ENCODE measurements at regions not wholly inside any gene's neighbourhood (a gene's known extent, or its start where the extent isn't known, plus 50 kb on each side); places are given as distances from the start of the nearest gene placed in this dataset.
"Not testable (repeated sequence)": the region's sequence is repeated elsewhere in the genome, so short reads cannot be mapped to it uniquely, and the experiment has no call there.

DNA sequence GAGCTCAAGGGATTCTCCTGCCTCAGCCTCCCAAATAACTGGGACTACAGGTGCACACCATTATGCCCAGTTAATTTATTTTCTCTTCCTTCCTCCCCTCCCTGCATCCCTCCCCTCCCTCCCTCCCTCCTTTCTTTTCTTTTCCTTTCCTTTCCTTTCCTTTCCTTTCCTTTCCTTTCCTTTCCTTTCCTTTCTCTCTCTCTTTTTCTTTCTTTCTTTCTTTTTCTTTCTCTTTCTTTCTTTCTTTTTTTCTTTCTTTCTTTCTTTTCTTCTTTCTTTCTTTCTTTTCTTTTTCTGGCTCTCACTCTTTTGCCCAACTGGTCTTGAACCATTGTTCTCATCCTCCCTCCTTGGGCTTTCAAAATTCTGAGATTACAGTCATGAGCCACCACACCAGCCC is 873.0 kb upstream of the KLHL1 start:
- not testable (repeated sequence) for DNase-seq

DNA sequence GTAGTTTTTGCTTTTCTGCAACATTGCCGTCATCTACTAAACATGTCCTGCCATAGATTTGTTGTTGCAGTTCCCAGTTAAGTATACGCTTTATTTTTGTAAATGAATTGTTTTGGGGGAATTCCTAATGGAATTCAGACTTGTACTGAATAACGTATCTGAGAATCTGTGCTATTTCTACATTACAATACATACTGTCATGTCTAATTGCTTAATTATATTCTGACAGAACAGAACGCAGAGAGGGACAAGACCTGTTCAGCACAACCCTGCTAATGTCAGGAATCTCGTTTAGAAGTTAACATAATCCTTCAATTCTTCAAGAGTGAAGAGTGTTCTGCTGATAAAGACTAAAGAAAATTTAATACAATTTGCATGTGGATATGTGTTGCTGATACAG is 861.1 kb upstream of the KLHL1 start:
- DNase-seq: no peak

DNA sequence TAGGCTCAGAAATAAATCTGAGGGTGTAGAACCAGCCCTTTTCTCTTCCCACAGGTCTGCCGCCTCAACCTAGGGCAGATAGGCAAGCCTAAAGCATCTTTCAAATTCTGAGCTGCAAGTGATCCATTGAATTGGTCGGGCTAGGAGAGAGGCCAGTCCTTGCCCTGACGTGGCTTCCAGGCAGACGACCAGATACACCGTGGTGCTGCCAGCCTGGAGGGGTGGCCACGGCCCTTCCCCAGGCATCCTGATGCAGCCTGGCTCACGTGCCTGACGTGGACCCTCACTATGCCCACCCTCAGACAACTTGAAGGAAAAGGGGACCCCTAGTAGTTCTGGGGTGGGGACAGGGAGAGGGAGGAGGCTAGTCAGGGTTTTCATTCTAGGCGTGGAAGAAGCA is 859.3 kb upstream of the KLHL1 start:
- no peak for DNase-seq

DNA sequence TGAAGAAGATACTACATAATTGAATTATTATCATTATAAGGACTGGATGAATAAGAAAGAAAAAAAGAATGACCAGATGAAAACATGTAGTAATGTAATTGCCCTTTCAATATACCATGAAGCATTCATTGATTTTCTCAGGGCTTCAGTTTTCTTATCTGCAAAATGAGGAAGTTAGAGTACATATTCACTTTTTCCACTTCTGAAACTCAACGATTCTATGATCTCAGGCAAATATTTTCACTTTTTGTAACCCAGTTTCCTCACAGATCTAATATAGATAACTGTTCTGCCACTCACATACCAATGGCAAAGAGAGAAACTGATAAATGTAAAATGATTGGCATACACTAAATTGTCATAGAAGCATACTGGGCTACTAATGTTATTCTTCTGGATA is 856.6 kb upstream of the KLHL1 start:
- DNase-seq: no peak

DNA sequence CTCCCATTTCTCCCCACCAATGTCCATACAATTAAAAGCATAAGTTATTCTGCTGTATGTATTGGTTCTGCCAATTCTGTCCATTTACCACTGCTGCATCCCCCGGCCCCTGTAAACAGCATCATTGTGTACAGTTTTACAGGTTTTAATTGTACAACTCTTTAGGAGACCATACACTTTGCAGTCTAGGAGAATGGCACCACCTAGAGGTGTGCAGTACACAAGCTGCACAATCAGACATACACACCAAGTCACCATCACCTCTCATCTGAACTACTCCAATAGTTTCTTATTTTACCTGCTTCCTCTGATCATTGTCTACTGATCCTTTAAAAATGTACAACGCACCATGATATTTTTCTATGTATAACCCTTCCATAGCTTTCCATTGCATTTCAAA is 855.9 kb upstream of the KLHL1 start:
- DNase-seq: no peak

DNA sequence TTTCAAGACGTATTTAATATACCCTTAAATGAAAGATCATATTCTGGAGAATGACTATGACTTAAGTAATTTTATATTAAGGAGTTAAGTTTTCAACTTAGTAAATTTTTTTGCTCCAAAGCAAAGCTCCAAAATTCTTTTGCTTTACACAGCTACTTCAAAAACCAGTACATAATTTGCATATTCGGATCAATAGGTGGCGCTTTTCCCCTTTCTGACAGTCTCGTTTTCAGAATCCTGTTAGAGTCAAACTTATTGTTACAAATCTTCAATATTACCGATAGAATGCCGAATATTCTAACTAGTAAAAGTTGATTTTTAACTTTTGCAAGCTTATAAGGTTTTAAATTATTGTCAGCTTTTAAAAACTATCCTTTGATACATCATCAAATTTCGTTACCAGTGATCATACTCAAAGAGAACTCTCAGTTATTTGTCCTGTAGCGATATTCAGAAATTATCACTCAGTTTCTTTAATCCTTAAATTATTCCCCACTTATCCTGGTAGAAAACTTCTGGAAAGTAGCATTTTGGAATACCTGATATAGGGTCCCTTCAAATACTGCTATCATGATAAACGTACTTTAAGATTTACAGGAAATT is 852.7 kb upstream of the KLHL1 start:
- no peak for DNase-seq

DNA sequence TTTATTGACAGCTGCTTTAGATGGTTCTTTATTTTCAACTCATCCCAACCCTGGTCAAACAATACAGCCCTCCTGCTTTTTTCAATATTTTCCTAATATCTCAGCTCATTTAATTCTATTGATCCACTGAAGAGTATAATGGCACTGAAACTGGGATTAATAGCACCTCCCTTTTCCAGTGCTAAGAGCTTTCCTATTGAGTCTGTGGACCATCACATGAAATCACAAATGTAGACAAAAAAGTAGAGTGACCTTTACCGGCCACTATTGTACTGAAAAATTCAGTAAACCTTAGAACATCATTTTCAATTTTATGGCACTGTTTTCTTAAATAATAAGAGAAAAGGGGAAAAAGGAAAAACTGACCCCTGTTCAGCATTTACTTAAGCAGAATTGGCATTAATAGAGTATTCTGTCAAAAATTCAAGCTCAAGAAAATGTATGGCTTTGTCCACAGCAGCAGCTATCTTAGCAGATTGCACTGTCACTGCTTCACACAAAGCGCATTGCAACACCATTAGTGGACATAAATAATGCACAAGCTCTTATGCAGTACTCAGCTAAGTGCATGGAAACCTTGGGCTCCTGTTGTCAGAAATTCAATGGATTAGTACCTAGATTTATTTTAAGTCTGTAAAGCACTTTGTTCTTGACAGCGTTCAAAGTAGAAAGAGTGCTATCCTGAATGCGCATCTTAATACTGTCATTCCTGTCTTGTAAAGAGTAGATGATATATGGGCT is 851.0 kb upstream of the KLHL1 start:
- no peak for DNase-seq

DNA sequence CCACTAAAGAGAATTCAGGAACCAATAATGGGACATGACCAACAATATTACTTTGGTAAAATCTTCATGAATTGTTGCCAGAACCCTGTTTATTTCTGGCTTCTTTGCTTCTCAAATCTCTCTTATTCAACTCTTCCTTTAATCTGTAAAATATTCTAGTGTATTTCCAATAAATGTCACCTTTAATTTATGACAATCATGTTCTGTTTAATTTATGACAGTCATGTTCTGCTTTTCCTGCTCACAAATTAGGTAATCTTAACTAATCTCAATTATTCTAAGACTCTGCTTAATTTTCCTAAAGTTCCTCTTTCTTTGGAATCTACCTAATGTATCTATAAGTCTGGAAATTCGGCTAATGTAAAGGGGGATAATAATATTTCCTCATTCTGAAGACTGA is 847.6 kb upstream of the KLHL1 start:
- no peak for DNase-seq

DNA sequence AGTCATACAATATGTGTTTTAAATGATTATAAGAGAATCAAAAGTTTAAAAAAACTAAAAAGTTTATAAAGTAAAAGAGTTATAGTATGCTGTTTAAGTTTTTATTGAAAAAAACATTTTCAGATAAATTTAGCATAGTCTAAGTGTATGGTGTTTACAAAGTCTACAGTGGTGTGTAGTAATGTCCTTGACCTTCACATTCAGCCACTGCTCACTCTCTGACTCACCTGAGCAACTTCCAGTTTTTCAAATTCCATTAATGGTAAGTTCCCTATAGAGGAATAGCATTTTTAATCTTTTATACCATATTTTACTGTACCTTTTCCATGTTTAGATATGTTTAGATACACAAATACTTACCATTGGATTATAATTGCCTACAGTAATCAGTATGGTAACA is 842.4 kb upstream of the KLHL1 start:
- DNase-seq: no peak

DNA sequence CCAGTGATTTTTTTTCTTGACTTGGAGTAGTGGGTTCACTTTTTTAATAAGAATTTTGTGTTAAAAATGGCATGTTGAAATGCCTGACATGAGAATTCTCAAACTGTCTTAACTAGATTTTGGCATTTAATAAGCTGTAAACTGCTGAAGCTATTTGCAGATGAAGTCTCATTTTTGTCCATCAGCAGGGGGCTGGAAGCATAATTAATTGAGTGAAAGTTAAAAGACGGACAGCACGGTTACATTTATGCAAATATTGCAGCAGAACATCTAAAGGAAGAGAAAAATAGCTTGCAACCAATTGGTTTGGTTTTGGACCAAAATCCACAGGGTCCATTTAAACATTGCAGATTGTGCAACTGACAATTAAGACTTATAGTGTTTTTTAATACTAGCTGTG is 837.3 kb upstream of the KLHL1 start:
- DNase-seq: no peak

DNA sequence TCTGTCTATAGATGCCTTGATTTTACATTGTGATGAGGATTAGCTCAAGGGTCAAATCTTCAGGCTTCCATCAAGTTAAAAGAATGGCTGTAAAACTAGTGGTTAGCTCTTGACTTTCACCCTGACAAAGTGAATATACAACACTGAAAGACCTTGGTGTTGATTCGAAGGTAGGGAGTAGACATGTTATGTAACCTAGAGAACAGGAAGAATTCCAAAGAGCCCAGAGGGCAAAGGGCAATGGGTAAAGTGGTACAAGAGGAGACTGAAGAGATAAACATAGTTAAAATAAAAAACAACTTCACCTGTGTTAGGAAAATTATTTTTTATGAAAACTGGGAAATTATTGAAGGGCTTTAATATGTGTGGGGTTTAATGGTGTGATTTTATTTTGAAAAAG is 833.2 kb upstream of the KLHL1 start:
- no peak for DNase-seq

DNA sequence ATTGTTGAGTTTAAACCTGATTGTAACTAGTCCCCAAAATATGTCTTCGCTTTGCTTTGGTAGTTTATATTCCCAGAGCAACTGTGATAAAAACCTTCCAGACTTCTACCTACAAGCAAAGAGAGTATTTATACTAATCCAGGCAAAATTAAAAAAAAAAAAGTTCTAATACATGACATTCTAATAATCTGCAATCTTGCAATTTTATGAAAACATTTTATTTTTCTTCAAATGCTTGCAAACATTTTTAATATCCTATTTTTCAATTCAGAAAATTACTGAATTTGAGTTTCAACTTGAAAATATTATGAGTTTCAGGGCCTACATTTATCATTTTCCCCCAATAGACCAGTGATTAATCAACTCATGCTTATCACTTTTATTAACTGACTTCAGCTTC is 830.2 kb upstream of the KLHL1 start:
- DNase-seq: no peak

DNA sequence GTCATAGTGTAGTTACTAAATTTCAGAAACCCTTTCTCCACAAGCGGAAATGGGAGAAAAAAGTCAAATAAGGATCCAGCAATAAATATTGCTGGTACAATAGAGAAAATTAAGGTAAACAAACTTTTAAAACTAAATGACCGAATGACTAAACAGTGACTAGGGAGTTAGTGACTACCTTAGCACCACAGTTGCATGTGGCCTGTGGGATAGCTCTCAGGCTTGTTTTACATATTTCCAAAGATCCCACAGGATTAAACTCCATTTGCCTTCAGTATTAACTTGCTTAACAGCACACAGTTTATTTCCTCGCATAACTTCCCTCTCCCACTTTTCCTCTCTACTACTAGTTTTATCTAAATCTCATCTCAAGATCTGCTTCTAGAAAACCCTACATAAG is 824.3 kb upstream of the KLHL1 start:
- no peak for DNase-seq

DNA sequence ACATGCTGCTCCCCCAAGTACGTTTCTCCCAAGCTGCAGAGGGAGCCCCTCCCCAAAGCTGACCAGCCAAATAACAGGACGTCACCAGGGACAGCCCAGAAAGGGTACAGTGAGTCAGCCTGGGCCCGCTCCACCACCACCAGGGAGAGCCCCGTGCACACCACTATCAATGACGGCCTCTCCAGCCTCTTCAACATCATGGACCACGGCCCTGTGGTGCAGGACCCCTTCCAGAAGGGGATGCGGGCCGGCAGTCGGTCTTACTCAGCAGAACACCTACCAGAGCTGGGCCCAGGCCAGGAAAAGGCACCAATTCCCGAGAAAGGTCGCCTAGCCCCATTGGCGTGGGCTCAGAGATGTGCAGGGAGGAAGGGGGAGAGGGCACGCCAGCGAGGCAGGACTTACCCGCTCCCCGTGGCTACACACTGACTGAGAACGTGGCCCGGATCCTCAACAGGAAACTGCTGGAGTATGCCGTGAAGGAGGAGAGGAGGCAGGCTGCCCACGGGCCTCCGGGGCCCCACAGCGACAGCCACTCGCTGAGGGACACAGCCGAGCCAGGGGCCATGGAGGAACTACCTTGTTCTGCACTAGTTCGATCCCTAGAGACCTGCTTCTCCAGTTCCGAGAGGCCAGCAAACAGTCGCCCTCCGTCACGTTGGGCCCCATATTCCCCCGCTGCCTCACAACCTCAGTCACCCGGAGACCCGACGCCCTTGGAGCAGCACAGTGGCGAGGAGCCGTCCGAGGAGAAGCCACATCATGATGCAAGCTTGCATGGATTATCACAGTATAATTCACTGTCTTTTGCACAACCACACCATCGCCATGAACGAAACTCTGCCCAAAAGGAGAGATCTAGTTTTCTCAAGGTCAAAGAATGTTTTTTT is 815.9 kb upstream of the KLHL1 start:
- no peak for DNase-seq

DNA sequence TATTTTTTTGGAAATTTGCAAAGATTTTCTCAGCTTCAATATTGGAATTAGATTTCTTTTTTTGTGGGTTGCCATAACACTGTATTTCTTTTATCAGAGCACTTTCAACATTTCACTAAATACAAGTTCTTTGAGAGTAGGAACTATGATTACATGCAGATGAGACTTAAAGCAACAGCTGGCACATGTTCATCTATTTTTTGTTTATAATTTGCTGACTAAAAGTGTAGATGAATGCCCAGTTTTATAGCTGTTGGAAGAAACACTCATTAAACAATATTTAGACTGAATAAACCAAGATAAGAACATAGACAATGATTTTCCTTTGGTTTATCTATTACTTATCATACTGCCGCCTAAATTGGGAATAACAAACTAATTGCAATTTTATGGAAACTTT is 803.0 kb upstream of the KLHL1 start:
- no peak for DNase-seq

DNA sequence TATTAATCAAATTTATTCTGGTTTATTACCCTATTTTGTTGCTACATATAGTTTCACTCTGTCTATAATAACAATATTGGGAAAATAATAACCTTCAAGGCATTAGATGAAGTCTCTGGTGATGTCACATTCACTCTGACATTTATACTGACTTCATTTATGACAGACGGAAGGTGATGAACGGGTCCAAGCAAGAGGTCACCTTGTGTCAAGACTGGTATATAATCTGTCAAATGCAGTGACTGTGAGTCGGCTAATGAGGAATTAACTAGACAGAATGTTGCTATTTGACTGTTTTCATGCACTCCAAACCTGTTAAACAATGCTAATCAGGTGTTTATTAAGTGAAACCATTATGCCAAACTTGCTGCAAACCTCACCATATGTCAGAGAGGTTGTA is 800.5 kb upstream of the KLHL1 start:
- no peak for DNase-seq

DNA sequence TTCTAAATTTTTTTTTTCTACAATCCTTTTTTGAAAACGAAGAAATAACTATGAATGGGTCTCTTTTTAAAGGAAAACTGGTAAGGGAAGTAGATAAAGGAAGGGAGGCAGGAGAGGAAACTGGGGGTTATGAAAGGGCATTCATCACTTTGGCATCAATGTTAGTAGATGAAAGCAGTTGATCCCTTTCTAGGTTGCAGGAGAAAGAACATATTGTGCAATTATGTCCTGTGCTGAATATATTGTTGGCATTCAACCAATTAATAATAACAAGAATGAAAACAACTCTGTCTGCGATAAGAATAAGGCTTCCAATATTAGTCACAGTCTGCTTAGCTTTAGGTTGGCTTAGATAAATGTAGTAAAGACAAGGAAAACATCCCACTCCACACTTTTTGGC is 796.8 kb upstream of the KLHL1 start:
- DNase-seq: no peak

DNA sequence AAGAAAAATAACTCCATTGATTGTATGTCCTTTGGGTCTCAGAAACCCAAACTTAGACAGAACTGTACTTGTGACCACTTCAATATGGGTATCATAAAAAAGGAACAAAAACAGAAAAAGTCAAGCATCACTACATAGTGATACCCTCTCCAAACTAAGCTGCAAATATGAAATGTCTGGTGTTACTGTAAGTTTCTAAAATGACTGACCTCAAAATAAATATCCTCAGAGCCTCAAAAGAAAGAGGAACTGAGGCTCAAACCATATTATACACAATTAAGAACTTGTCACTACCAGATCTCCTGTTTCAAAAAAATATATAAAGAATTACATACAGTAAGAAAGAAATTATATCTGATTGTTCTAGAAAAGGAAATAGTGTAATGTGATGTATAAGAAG is 787.9 kb upstream of the KLHL1 start:
- no peak for DNase-seq

DNA sequence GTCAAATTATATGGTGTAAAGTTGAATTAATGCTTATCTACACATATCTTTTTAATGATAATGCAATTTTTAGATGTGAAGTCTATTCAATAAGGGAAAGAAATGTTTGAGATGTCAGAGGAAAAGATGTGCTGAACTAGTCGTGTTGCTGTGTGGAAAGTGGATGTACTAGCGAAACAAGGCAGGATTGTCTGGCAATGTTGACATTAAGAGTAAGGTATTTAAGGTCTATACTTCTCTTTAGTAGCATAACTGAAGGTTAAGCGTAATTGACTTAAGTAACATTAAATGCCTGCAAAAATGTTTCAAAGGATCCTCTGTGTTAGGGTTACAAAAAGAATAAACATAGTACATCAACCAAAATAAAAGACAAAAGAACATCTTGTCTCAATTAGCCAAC is 787.3 kb upstream of the KLHL1 start:
- no peak for DNase-seq

DNA sequence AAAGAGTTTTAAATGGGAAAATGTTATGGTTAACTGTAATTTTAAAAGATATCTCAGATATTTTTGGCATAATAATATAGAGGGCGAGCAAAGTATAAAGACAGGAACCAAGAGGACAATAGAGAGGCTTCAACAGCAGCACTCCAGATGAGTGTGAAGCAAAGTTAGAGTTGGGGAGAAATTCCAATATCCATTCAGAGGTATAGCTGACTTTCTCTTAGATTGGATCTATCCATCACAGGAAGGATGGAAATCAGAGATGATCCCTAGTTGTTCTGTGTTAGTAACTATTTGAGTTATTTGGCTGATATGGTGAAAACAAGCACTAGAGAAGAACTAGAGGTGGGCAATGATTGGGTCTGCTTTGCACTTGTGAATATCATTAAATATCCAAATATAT is 786.0 kb upstream of the KLHL1 start:
- no peak for DNase-seq

DNA sequence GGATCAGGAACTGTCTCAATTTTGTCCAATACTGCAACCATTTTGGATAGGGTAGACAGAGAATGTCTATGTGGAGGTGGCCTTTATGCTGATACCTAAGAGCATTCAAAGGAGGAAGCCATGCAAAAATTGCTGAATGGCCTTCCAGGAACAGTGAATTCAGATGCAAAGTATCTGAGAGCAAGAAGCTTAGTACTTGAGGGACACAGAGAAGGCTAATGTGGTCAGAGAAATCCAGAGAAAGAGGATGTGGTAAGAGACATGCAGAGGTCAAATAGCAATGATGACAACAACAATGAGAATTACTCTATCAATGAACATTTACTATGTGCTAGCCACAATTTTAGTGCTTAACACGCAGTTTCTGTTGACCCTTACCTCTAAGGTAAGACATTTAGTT is 785.6 kb upstream of the KLHL1 start:
- no peak for DNase-seq

DNA sequence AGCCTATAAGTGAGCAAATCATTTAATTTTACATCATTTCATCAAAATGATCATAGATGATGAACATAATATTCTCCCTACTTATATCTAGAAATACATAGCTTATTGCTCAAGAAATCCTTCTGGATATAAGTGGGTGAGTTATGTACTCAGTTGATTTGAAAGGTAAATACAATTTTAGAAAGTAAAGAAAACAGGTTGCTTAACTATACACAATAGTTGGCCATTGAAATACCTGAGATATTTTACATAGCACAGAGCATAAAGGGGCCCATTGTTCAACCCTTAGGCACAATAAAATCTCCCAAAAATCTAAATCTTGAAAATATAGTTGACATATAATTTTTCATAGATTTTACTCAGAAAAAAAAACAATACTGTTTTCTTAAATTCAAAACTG is 782.0 kb upstream of the KLHL1 start:
- no peak for DNase-seq

DNA sequence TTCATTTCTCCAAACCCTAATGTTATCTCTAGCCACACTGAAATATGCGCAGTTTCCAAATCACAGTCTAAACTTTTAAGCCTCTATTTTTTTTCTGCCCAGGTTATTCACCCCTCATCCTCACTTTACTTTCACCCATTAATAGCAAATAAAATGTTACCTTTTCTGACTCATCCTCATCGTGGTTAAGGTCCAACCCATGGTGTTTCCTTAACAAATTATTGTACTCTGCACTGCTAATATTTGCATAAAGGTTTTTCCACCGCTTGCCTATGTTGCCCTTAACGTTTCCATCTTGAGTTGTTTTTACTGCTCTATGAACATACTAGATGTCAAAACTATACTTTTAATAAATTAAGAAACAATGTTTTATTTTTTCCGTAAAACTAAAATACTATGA is 780.9 kb upstream of the KLHL1 start:
- no peak for DNase-seq

DNA sequence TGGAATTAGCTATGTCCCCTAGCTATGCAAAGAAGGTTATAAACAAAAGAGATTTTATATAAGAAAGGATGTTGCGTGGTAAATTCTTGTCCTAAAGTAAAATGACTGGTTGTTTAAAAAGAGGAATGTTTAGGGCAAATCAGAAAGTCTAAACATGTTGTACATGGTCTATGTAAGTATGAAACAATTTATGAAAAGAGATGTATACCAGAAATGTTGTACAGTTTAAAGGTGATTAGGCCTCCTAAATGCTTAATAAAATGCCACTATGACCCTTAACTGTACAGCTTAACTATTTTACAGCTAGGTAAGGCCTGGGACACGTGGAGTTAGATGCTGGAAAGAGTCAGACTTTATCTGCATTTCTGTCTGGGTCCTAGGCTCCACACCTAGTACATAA is 775.9 kb upstream of the KLHL1 start:
- no peak for DNase-seq

Data from activated CD4-positive, alpha-beta T cell treated with anti-CD3 and anti-CD28 coated beads, Interleukin-2, amount 50 U/mL, for 4 hours (primary cell).